DOHH2 (cell line): ENCODE measurements at regions not wholly inside any gene's neighbourhood (a gene's known extent, or its start where the extent isn't known, plus 50 kb on each side); places are given as distances from the start of the nearest gene placed in this dataset.

Source experiments
- CTCF ChIP-seq: fragments of 200-600 bp; sonication (generic); IDR thresholded peaks from one replicate; pipeline ENCODE4 v1.5.1; 2014; ENCODE audit warnings: antibody characterized with exemption, mild to moderate bottlenecking, low read depth, low read length; ENCODE audit not compliant: poor library complexity, severe bottlenecking
- EZH2phosphoT487 ChIP-seq: fragments of 200-600 bp; sonication (generic); IDR thresholded peaks from 2 replicates; pipeline ENCODE4 v1.6.1; 2017; ENCODE audit warnings: borderline replicate concordance, mild to moderate bottlenecking, antibody characterized with exemption, low read length, moderate library complexity, mixed read lengths

DNA sequence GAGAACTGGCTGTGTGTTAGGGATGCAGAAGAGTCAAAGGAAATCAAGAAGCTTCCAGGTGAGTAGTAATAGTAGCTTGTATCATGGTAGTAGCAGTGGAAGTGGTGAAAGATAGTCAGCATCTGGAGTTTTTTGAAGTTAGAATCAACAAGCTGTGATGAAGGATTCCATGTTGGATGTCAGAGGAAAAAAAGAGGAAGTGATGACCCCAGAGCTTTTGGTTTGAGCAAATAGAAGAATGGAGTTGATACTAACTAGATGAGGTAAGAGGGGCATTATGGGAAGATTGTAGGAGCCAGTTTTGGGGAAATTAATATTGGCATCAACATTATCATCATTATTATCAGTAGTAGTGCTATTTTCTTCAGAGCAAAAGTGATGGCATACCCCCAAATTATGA, 542.2 kb downstream of the XIRP2 start:
- TF ChIP-seq CTCF (no peak), EZH2phosphoT487 (no peak)
